COR-L47 (cell line): ENCODE measurements at regions not wholly inside any gene's neighbourhood (a gene's known extent, or its start where the extent isn't known, plus 50 kb on each side); places are given as distances from the start of the nearest gene placed in this dataset.

Experiments used
- DNase-seq: peaks from one replicate; lab custom pipeline; 2025; lab: John Stamatoyannopoulos, UW

GRCh38 chr2:145198555-145198954 lies 678.6 kb upstream of the ZEB2 start:
- DNase-seq, result no peak

- no peak for DNase-seq
These were observed 678.0 kb upstream of the ZEB2 start for GRCh38 chr2:145197944-145198343.

GRCh38 chr2:145194673-145195072 lies 674.8 kb upstream of the ZEB2 start:
- no peak for DNase-seq

GRCh38 chr2:145190031-145190703 lies 670.2 kb upstream of the ZEB2 start:
- no peak for DNase-seq

- no peak for DNase-seq
These were observed 666.4 kb upstream of the ZEB2 start for GRCh38 chr2:145186303-145186702.

- no peak for DNase-seq
These were observed 665.8 kb upstream of the ZEB2 start for GRCh38 chr2:145185696-145186095.

GRCh38 chr2:145184741-145185651 lies 665.1 kb upstream of the ZEB2 start:
- no peak for DNase-seq

- peak; percentile 17 for DNase-seq
These were observed 649.4 kb upstream of the ZEB2 start for GRCh38 chr2:145169285-145169684.

- DNase-seq, result no peak
These were observed 648.2 kb upstream of the ZEB2 start for GRCh38 chr2:145168091-145168490.

GRCh38 chr2:145166731-145167302 lies 646.9 kb upstream of the ZEB2 start:
- DNase-seq, result no peak

- no peak for DNase-seq
These were observed 641.7 kb upstream of the ZEB2 start for GRCh38 chr2:145161656-145162055.

- no peak for DNase-seq
These were observed 640.9 kb upstream of the ZEB2 start for GRCh38 chr2:145160855-145161254.

GRCh38 chr2:145159676-145160075 lies 639.8 kb upstream of the ZEB2 start:
- no peak for DNase-seq

GRCh38 chr2:145157741-145158591 lies 638.0 kb upstream of the ZEB2 start:
- no peak for DNase-seq

- no peak for DNase-seq
These were observed 637.2 kb upstream of the ZEB2 start for GRCh38 chr2:145157036-145157675.

- DNase-seq, result no peak
These were observed 636.3 kb upstream of the ZEB2 start for GRCh38 chr2:145156199-145156598.

GRCh38 chr2:145155196-145155595 lies 635.3 kb upstream of the ZEB2 start:
- DNase-seq, result no peak

- DNase-seq, result no peak
These were observed 634.8 kb upstream of the ZEB2 start for GRCh38 chr2:145154731-145155130.

GRCh38 chr2:145146691-145147090 lies 626.8 kb upstream of the ZEB2 start:
- DNase-seq, result no peak

- no peak for DNase-seq
These were observed 624.3 kb upstream of the ZEB2 start for GRCh38 chr2:145144131-145144728.

- no peak for DNase-seq
These were observed 622.1 kb upstream of the ZEB2 start for GRCh38 chr2:145141981-145142380.
